ENCODE measurements at regions not wholly inside any gene's neighbourhood (a gene's known extent, or its start where the extent isn't known, plus 50 kb on each side); places are given as distances from the start of the nearest gene placed in this dataset.

GRCh38 chr4:96952610-96953009 is 1112.7 kb downstream of the PDHA2 start:
- no peak for TF ChIP-seq CTCF (IDR thresholded peaks at IDR 0.05 in 4 of 5, conservative IDR thresholded peaks at IDR 0.05 in 1 of 5)
- no peak for TF ChIP-seq POLR2A (IDR thresholded peaks at IDR 0.05)
